HEK293 (cell line): ENCODE measurements at regions not wholly inside any gene's neighbourhood (a gene's known extent, or its start where the extent isn't known, plus 50 kb on each side); places are given as distances from the start of the nearest gene placed in this dataset.

Experiments used
- CTCF ChIP-seq: fragments of 450-650 bp; formaldehyde crosslinking; IDR thresholded peaks from 2 replicates; pipeline ENCODE4 v1.5.1; 2016; ENCODE audit warnings: missing biosample characterization, missing genetic modification characterization
- GLIS1 ChIP-seq: fragments of 450-650 bp; formaldehyde crosslinking; IDR thresholded peaks from 2 replicates; pipeline ENCODE4 v1.5.1; 2016; ENCODE audit warnings: missing biosample characterization, missing genetic modification characterization
- HOXD13 ChIP-seq: sonication (generic); formaldehyde crosslinking; IDR thresholded peaks from 2 replicates; pipeline ENCODE4 v1.8.0; 2022; ENCODE audit warnings: missing genetic modification reagents, borderline replicate concordance
- KLF17 ChIP-seq: fragments of 450-650 bp; formaldehyde crosslinking; IDR thresholded peaks from 2 replicates; pipeline ENCODE4 v1.5.1; 2016; ENCODE audit warnings: missing biosample characterization, missing genetic modification characterization
- REST ChIP-seq: fragments of 450-650 bp; formaldehyde crosslinking; IDR thresholded peaks from 2 replicates; pipeline ENCODE4 v1.5.1; 2016; ENCODE audit warnings: missing biosample characterization, missing genetic modification characterization
- ZBTB11 ChIP-seq: fragments of 450-650 bp; formaldehyde crosslinking; conservative IDR thresholded peaks from 2 replicates; pipeline ENCODE4 v1.5.1; 2016; ENCODE audit warnings: low read depth, missing biosample characterization, missing genetic modification characterization
- ZNF132 ChIP-seq: fragments of 450-650 bp; formaldehyde crosslinking; IDR thresholded peaks from 2 replicates; pipeline ENCODE4 v1.5.1; 2017; ENCODE audit warnings: missing biosample characterization, missing genetic modification characterization, borderline replicate concordance
- ZNF18 ChIP-seq: fragments of 450-650 bp; formaldehyde crosslinking; IDR thresholded peaks from 2 replicates; pipeline ENCODE4 v1.5.1; 2016; ENCODE audit warnings: missing biosample characterization, missing genetic modification characterization
- ZNF184 ChIP-seq: fragments of 450-650 bp; IDR thresholded peaks from 2 replicates; pipeline ENCODE4 v1.5.1; 2018; ENCODE audit warnings: missing biosample characterization, mild to moderate bottlenecking, missing genetic modification characterization
- ZNF2 ChIP-seq: fragments of 450-650 bp; formaldehyde crosslinking; IDR thresholded peaks from 2 replicates; pipeline ENCODE4 v1.5.1; 2016; ENCODE audit warnings: missing biosample characterization, missing genetic modification characterization
- ZNF223 ChIP-seq: fragments of 450-650 bp; formaldehyde crosslinking; IDR thresholded peaks from 2 replicates; pipeline ENCODE4 v1.5.1; 2016; ENCODE audit warnings: missing biosample characterization, missing genetic modification characterization
- ZNF239 ChIP-seq: fragments of 450-650 bp; formaldehyde crosslinking; IDR thresholded peaks from 2 replicates; pipeline ENCODE4 v1.5.1; 2016; ENCODE audit warnings: missing biosample characterization, missing genetic modification characterization
- ZNF280D ChIP-seq: fragments of 450-650 bp; formaldehyde crosslinking; IDR thresholded peaks from 2 replicates; pipeline ENCODE4 v1.5.1; 2016; ENCODE audit warnings: missing biosample characterization, missing genetic modification characterization
- ZNF335 ChIP-seq: fragments of 450-650 bp; formaldehyde crosslinking; conservative IDR thresholded peaks from 2 replicates; pipeline ENCODE4 v1.5.1; 2016; ENCODE audit warnings: missing biosample characterization, missing genetic modification characterization
- ZNF350 ChIP-seq: fragments of 450-650 bp; formaldehyde crosslinking; IDR thresholded peaks from 2 replicates; pipeline ENCODE4 v1.5.0; 2017; ENCODE audit warnings: missing biosample characterization, mild to moderate bottlenecking, missing genetic modification characterization
- ZNF362 ChIP-seq: fragments of 450-650 bp; formaldehyde crosslinking; IDR thresholded peaks from 2 replicates; pipeline ENCODE4 v1.5.1; 2016; ENCODE audit warnings: missing biosample characterization, missing genetic modification characterization
- ZNF366 ChIP-seq: fragments of 450-650 bp; formaldehyde crosslinking; conservative IDR thresholded peaks from 2 replicates; pipeline ENCODE4 v1.5.1; 2016; ENCODE audit warnings: missing biosample characterization, missing genetic modification characterization
- ZNF48 ChIP-seq: fragments of 450-650 bp; formaldehyde crosslinking; IDR thresholded peaks from 2 replicates; pipeline ENCODE4 v1.5.1; 2016; ENCODE audit warnings: missing biosample characterization, missing genetic modification characterization
- ZNF501 ChIP-seq: fragments of 450-650 bp; formaldehyde crosslinking; IDR thresholded peaks from 2 replicates; pipeline ENCODE4 v1.5.1; 2016; ENCODE audit warnings: missing biosample characterization, missing genetic modification characterization
- ZNF510 ChIP-seq: fragments of 450-650 bp; formaldehyde crosslinking; IDR thresholded peaks from 2 replicates; pipeline ENCODE4 v1.5.1; 2018; ENCODE audit warnings: mild to moderate bottlenecking, missing genetic modification characterization, missing biosample characterization; ENCODE audit not compliant: insufficient replicate concordance
- ZNF513 ChIP-seq: fragments of 450-650 bp; IDR thresholded peaks from 2 replicates; pipeline ENCODE4 v1.5.1; 2018; ENCODE audit warnings: missing biosample characterization, missing genetic modification characterization
- ZNF621 ChIP-seq: fragments of 450-650 bp; formaldehyde crosslinking; IDR thresholded peaks from 2 replicates; pipeline ENCODE4 v1.5.1; 2017; ENCODE audit warnings: missing biosample characterization, missing genetic modification characterization
- ZNF791 ChIP-seq: fragments of 450-650 bp; formaldehyde crosslinking; IDR thresholded peaks from 2 replicates; pipeline ENCODE4 v1.5.1; 2016; ENCODE audit warnings: missing biosample characterization, missing genetic modification characterization

GRCh38 chr18:75350512-75350839, 77.0 kb downstream of the SMIM21 start (continued):
- TF ChIP-seq ZNF48 (tag by site-specific recombination) = no peak
- no peak for TF ChIP-seq KLF17 (tag by site-specific recombination)
- no peak for TF ChIP-seq ZNF2 (tag by site-specific recombination)
- TF ChIP-seq ZNF18 (tag by site-specific recombination) = no peak
- TF ChIP-seq GLIS1 (tag by site-specific recombination) = peak; percentile 90
- no peak for TF ChIP-seq ZNF362 (tag by site-specific recombination)
- no peak for TF ChIP-seq CTCF (tag by site-specific recombination)
- no peak for TF ChIP-seq ZNF350 (tag by site-specific recombination)
- no peak for TF ChIP-seq ZNF223 (tag by site-specific recombination)
- no peak for TF ChIP-seq ZNF510 (tag by site-specific recombination)
- no peak for TF ChIP-seq ZNF280D (tag by site-specific recombination)
- no peak for TF ChIP-seq ZNF132
- TF ChIP-seq ZNF791 = no peak
- no peak for TF ChIP-seq REST (tag by site-specific recombination)
- TF ChIP-seq ZNF366 (tag by site-specific recombination) = no peak
- no peak for TF ChIP-seq ZNF184 (tag by site-specific recombination)
- no peak; the same call in 1 of the 2 replicates for TF ChIP-seq HOXD13 (CRISPR knock-in tag)
- TF ChIP-seq ZNF501 (tag by site-specific recombination) = peak; percentile 53
- no peak for TF ChIP-seq ZBTB11
- no peak for TF ChIP-seq ZNF621 (tag by site-specific recombination)
- TF ChIP-seq ZNF335 = peak; percentile 55; the same call in 1 of the 2 replicates
- no peak for TF ChIP-seq ZNF239 (tag by site-specific recombination)
- TF ChIP-seq ZNF513 (tag by site-specific recombination) = no peak
